ENCODE measurements at regions not wholly inside any gene's neighbourhood (a gene's known extent, or its start where the extent isn't known, plus 50 kb on each side); places are given as distances from the start of the nearest gene placed in this dataset.
A peak's percentile ranks its signal among the peaks of the same experiment; 100 is the strongest.

- H3K9me3 ChIP-seq (ENCODE audit: insufficient read depth in 2 of 2, low read depth in 1 of 2, low read length in 1 of 2): no peaks in the 10 kb centered on the region
- no peak overlapping the region for H4K8ac ChIP-seq (ENCODE audit: extremely low read depth, insufficient read depth, low read length)
- peak overlapping the region; percentile 2; the same call in 1 of the 2 replicates for H2BK12ac ChIP-seq (ENCODE audit: low read depth, low read length)
- H3K18ac ChIP-seq (ENCODE audit: extremely low read depth, low read length): no peak overlapping the region
- FAIRE-seq (no peak), DNase-seq (ENCODE audit: low read depth in 1 of 2, low spot score in 2 of 2) (no peak)
- H3K14ac ChIP-seq (ENCODE audit: insufficient read length): no peak overlapping the region
- CTCF ChIA-PET (ENCODE audit: partially characterized antibody): interaction anchor here (0.8 to 1.5 kb wide), 4 partner anchors 11 to 39 kb away, joined by 3 to 6 read pairs (median 4); no protein-coding TSS in a partner anchor
- H2BK15ac ChIP-seq (ENCODE audit: low read length): no peak overlapping the region
- no peaks in the 10 kb centered on the region; a peak in 1 of 7 replicates for H3K27me3 ChIP-seq (replicated peaks in 1 of 4; ENCODE audit: control insufficient read depth in 3 of 4, extremely low read depth in 1 of 4, insufficient read depth in 3 of 4, low read length in 3 of 4)
- no peak overlapping the region for H3K4me2 ChIP-seq (ENCODE audit: insufficient read depth in 1 of 2, low read depth in 2 of 2, low read length in 2 of 2)
- H3K79me1 ChIP-seq (ENCODE audit: low read depth, low read length): no peaks in the 10 kb centered on the region
- no peaks in the 10 kb centered on the region for H4K20me1 ChIP-seq (replicated peaks in 1 of 2; ENCODE audit: control insufficient read depth in 1 of 2, insufficient read depth in 2 of 2, low read length in 2 of 2)
- no peak overlapping the region for H2AFZ ChIP-seq (ENCODE audit: low read length)
- H4K5ac ChIP-seq (ENCODE audit: insufficient read length, low read depth, low read length): no peak overlapping the region
- no peak overlapping the region for H2BK120ac ChIP-seq (replicated peaks; ENCODE audit: low read depth, low read length)
- POLR2A ChIA-PET (ENCODE audit: partially characterized antibody): no interaction called here
- H3K56ac ChIP-seq (replicated peaks; ENCODE audit: insufficient read length, low read depth, low read length): no peak overlapping the region
- no peaks in the 10 kb centered on the region for H3K79me2 ChIP-seq (ENCODE audit: control insufficient read depth in 1 of 2, insufficient read depth in 2 of 2, low read length in 2 of 2)
- 86% methylated on average over 5 of the region's 5 CpGs; no CpG with 5 or more reads in 1 of the 2 experiments for WGBS, 2 experiments (ENCODE audit: extremely low coverage in 1 of 2, insufficient coverage in 1 of 2, insufficient read length in 1 of 2, insufficient replicate concordance in 2 of 2, low coverage in 1 of 2, low lambda C conversion rate in 2 of 2, missing lambda C conversion rate in 1 of 2)
- no peak overlapping the region for H2AK5ac ChIP-seq (ENCODE audit: low read depth, low read length)
- no peak overlapping the region for H3K4ac ChIP-seq (replicated peaks; ENCODE audit: insufficient read length, low read depth, low read length)
- no peaks in the 10 kb centered on the region; the same call in 1 of the 2 replicates for H3K23me2 ChIP-seq (ENCODE audit: low read depth, low read length)
- peaks cover 8 to 24% (median 12%) of the 10 kb centered on the region in 4 experiments for H3K4me1 ChIP-seq (replicated peaks in 1 of 4; ENCODE audit: control insufficient read depth in 3 of 4, insufficient read depth in 4 of 4, low read length in 3 of 4)
- no peak overlapping the region for H4K91ac ChIP-seq (replicated peaks; ENCODE audit: insufficient read length, low read length)
- H3K36me3 ChIP-seq (ENCODE audit: control insufficient read depth in 2 of 4, insufficient read depth in 4 of 4, low read length in 3 of 4): no peaks in the 10 kb centered on the region
- TF ChIP-seq TBP (IDR thresholded peaks at IDR 0.05; ENCODE audit: low read depth, low read length) (no peak), TAF7 (optimal IDR thresholded peaks at IDR 0.05; ENCODE audit: borderline replicate concordance, low read depth, low read length) (no peak), ASH2L (IDR thresholded peaks at IDR 0.05; ENCODE audit: low read length) (no peak), FOSL1 (IDR thresholded peaks at IDR 0.05; ENCODE audit: insufficient read depth, low read depth, low read length) (no peak), RAD21 (IDR thresholded peaks at IDR 0.05 in 1 of 2, conservative IDR thresholded peaks at IDR 0.05 in 1 of 2; ENCODE audit: low read depth in 2 of 2, low read length in 2 of 2) (no peak), YY1 (IDR thresholded peaks at IDR 0.05; ENCODE audit: low read depth, low read length) (no peak), JUN (IDR thresholded peaks at IDR 0.05; ENCODE audit: low read depth, low read length) (no peak), BACH1 (IDR thresholded peaks at IDR 0.05; ENCODE audit: low read length) (no peak), BRCA1 (IDR thresholded peaks at IDR 0.05; ENCODE audit: low read depth, low read length) (no peak), SP4 (IDR thresholded peaks at IDR 0.05; ENCODE audit: low read length) (no peak), NRF1 (IDR thresholded peaks at IDR 0.05; ENCODE audit: low read depth, low read length) (no peak)
- H3K27ac ChIP-seq (ENCODE audit: low read depth, low read length): no peak overlapping the region
- no peak overlapping the region for H2BK20ac ChIP-seq (ENCODE audit: low read length)
- H3K9ac ChIP-seq (replicated peaks in 1 of 4; ENCODE audit: extremely low read depth in 1 of 4, low read depth in 3 of 4, low read length in 3 of 4): no peak overlapping the region
- no peak overlapping the region for H2BK5ac ChIP-seq (ENCODE audit: low read depth, low read length)
- no peak overlapping the region for H3K4me3 ChIP-seq (ENCODE audit: extremely low read depth in 1 of 4, insufficient read depth in 2 of 4, low read depth in 3 of 4, low read length in 4 of 4)
- no peak overlapping the region for H3K23ac ChIP-seq (ENCODE audit: insufficient read length)
Measured at GRCh38 chr17:6244253-6244652, 174.1 kb downstream of the WSCD1 start.

Data from H1 (cell line).